ENCODE measurements at regions not wholly inside any gene's neighbourhood (a gene's known extent, or its start where the extent isn't known, plus 50 kb on each side); places are given as distances from the start of the nearest gene placed in this dataset.
"Not testable (repeated sequence)": the region's sequence is repeated elsewhere in the genome, so short reads cannot be mapped to it uniquely, and the experiment has no call there.

GRCh38 chr3:74003734-74004133, 379.0 kb upstream of the PDZRN3 start:
- no peak for TF ChIP-seq POLR2AphosphoS5 (IDR thresholded peaks at IDR 0.05; ENCODE audit: insufficient read depth in 1 of 2, low read depth in 1 of 2)
- TF ChIP-seq POLR2A (IDR thresholded peaks at IDR 0.05) = no peak
- TF ChIP-seq, protein P1, sequence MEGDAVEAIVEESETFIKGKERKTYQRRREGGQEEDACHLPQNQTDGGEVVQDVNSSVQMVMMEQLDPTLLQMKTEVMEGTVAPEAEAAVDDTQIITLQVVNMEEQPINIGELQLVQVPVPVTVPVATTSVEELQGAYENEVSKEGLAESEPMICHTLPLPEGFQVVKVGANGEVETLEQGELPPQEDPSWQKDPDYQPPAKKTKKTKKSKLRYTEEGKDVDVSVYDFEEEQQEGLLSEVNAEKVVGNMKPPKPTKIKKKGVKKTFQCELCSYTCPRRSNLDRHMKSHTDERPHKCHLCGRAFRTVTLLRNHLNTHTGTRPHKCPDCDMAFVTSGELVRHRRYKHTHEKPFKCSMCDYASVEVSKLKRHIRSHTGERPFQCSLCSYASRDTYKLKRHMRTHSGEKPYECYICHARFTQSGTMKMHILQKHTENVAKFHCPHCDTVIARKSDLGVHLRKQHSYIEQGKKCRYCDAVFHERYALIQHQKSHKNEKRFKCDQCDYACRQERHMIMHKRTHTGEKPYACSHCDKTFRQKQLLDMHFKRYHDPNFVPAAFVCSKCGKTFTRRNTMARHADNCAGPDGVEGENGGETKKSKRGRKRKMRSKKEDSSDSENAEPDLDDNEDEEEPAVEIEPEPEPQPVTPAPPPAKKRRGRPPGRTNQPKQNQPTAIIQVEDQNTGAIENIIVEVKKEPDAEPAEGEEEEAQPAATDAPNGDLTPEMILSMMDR (IDR thresholded peaks at IDR 0.05) = no peak
- H3K4me1 ChIP-seq = no peaks in the 10 kb centered on the region
- no peaks in the 10 kb centered on the region for H3K27me3 ChIP-seq
- no peak overlapping the region for H3K27ac ChIP-seq
- no peak for DNase-seq (ENCODE audit: extremely low spot score in 2 of 2)
- no peaks in the 10 kb centered on the region for H3K9me3 ChIP-seq
- intact Hi-C loops (cut with DNase I) = no loop called here
- no peaks in the 10 kb centered on the region for H3K36me3 ChIP-seq
- H3K4me3 ChIP-seq = no peak overlapping the region

GRCh38 chr3:74001436-74001835, 376.7 kb upstream of the PDZRN3 start:
- intact Hi-C loops (cut with DNase I) = no loop called here

GRCh38 chr3:74000725-74001124, 376.0 kb upstream of the PDZRN3 start:
- TF ChIP-seq, protein P1 (IDR thresholded peaks at IDR 0.05) = no peak
- TF ChIP-seq POLR2A (IDR thresholded peaks at IDR 0.05) (no peak), POLR2AphosphoS5 (IDR thresholded peaks at IDR 0.05; ENCODE audit: insufficient read depth in 1 of 2, low read depth in 1 of 2) (no peak)
- no peaks in the 10 kb centered on the region for H3K9me3 ChIP-seq
- H3K4me1 ChIP-seq = no peaks in the 10 kb centered on the region
- H3K36me3 ChIP-seq = no peaks in the 10 kb centered on the region
- intact Hi-C loops (cut with DNase I) = no loop called here
- DNase-seq (ENCODE audit: extremely low spot score in 2 of 2) = no peak
- H3K27ac ChIP-seq = no peak overlapping the region
- no peak overlapping the region for H3K4me3 ChIP-seq
- H3K27me3 ChIP-seq = no peaks in the 10 kb centered on the region

More at GRCh38 chr3:74001436-74001835, 376.7 kb upstream of the PDZRN3 start:
- Histone ChIP-seq H3K27me3 (no peaks in the 10 kb centered on the region), H3K36me3 (no peaks in the 10 kb centered on the region), H3K9me3 (no peaks in the 10 kb centered on the region), H3K4me1 (no peaks in the 10 kb centered on the region), H3K27ac (no peak overlapping the region), H3K4me3 (no peak overlapping the region)
- DNase-seq (ENCODE audit: extremely low spot score in 2 of 2) = no peak
- TF ChIP-seq, protein P1 (IDR thresholded peaks at IDR 0.05) = no peak

DNA sequence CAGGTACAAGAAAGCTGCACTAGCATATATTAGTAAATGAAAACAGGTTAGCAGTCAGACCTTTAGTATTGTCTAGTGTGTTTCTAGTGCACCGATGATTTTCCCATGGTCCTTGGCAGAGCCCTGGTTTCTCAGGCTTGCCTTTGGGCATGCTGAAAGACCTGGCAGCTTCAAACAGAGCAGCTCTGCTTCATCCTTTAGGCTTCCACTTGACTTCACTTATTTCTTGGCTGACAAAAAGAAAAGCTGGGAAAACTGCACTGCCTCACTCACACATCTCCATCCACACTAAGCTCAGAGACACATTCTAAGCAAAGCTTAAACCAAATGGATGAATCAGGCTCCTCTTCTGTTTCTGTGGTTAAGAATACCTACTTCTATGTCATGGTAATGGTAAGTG, 374.8 kb upstream of the PDZRN3 start:
- no peaks in the 10 kb centered on the region for H3K4me1 ChIP-seq
- no peak overlapping the region for H3K4me3 ChIP-seq
- H3K9me3 ChIP-seq = no peaks in the 10 kb centered on the region
- H3K27me3 ChIP-seq = no peaks in the 10 kb centered on the region
- H3K36me3 ChIP-seq = no peaks in the 10 kb centered on the region
- intact Hi-C loops (cut with DNase I) = no loop called here
- no peak overlapping the region for H3K27ac ChIP-seq
- no peak for DNase-seq (ENCODE audit: extremely low spot score in 2 of 2)
- TF ChIP-seq POLR2AphosphoS5 (IDR thresholded peaks at IDR 0.05; ENCODE audit: insufficient read depth in 1 of 2, low read depth in 1 of 2) = no peak
- TF ChIP-seq, protein P1 (IDR thresholded peaks at IDR 0.05) = no peak
- TF ChIP-seq POLR2A (IDR thresholded peaks at IDR 0.05) = no peak

DNA sequence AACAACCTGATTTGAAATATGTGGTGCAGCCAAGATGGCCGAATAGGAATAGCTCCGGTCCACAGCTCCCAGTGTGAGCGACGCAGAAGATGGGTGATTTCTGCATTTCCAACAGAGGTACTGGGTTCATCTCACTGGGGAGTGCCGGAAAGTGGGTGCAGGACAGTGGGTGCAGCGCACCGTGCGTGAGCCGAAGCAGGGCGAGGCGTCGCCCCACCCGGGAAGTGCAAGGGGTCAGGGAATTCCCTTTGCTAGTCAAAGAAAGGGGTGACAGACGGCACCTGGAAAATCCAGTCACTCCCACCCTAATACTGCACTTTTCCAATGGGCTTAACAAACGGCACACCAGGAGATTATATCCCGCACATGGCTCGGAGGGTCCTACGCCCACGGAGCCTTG, 365.9 kb upstream of the PDZRN3 start:
- H3K36me3 ChIP-seq; H3K4me1 ChIP-seq; intact Hi-C loops (cut with DNase I); H3K9me3 ChIP-seq; DNase-seq (ENCODE audit: extremely low spot score in 2 of 2); H3K27me3 ChIP-seq; H3K27ac ChIP-seq; H3K4me3 ChIP-seq: not testable (repeated sequence)

DNA sequence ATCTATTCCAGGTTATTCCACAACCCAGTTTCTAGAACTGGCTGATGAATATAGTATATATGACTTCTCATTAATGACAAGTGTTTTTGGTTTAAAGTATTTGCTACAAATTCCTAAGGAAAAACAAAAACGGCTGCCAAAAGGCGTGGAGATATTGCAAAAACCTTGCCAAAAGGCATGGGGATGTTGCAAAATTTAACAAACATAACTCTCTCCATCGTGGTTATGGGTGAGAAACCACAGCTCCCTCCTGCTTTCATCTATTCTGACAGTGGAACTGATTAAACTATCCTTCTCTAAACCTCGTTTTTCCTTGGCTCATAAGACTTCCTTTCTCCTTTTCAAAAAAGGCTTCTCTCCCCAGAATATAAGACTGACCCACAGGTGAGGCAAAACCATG, 342.0 kb upstream of the PDZRN3 start:
- TF ChIP-seq, protein P1 (IDR thresholded peaks at IDR 0.05) = no peak
- no peak for TF ChIP-seq POLR2AphosphoS5 (IDR thresholded peaks at IDR 0.05; ENCODE audit: insufficient read depth in 1 of 2, low read depth in 1 of 2)
- no peak for TF ChIP-seq POLR2A (IDR thresholded peaks at IDR 0.05)
- H3K36me3 ChIP-seq = no peaks in the 10 kb centered on the region

More for the DNA sequence above, 342.0 kb upstream of the PDZRN3 start:
- DNase-seq (ENCODE audit: extremely low spot score in 2 of 2) = no peak
- Histone ChIP-seq H3K9me3 (no peaks in the 10 kb centered on the region), H3K27ac (no peak overlapping the region), H3K27me3 (no peaks in the 10 kb centered on the region), H3K4me1 (no peaks in the 10 kb centered on the region), H3K4me3 (no peak overlapping the region)
- intact Hi-C loops (cut with DNase I) = no loop called here

Data from vagina (tissue), 2 donors.